Fibroblast of lung (primary cell): ENCODE measurements at regions not wholly inside any gene's neighbourhood (a gene's known extent, or its start where the extent isn't known, plus 50 kb on each side); places are given as distances from the start of the nearest gene placed in this dataset.
A peak's percentile ranks its signal among the peaks of the same experiment; 100 is the strongest.

ENCODE experiments used
- DNase-seq, 2 donors: peaks; one replicate each; pipeline versions ENCODE4 v3.0.0 to v3.0.0-alpha.2; 2010; ENCODE audit warnings: low read depth in 2 of 2
- H2AFZ ChIP-seq: 2 replicates; pipeline ENCODE4 v1.5.1; 2012; ENCODE audit warnings: low read length, control low read depth, inconsistent platforms
- H3K27ac ChIP-seq: 2 replicates; pipeline ENCODE4 v1.5.1; 2011; ENCODE audit warnings: low read length, control low read depth; ENCODE audit not compliant: insufficient read depth
- H3K27me3 ChIP-seq: 2 replicates; pipeline ENCODE4 v1.5.1; 2011; ENCODE audit warnings: mild to moderate bottlenecking, low read length; ENCODE audit not compliant: control insufficient read depth, insufficient read depth
- H3K36me3 ChIP-seq: 2 replicates; pipeline ENCODE4 v1.5.1; 2011; ENCODE audit warnings: low read length; ENCODE audit not compliant: control insufficient read depth, insufficient read depth
- H3K4me1 ChIP-seq: 2 replicates; pipeline ENCODE4 v1.5.1; 2011; ENCODE audit warnings: low read length; ENCODE audit not compliant: control insufficient read depth, insufficient read depth; ENCODE audit errors: extremely low read depth
- H3K4me2 ChIP-seq: 2 replicates; pipeline ENCODE4 v1.5.1; 2011; ENCODE audit warnings: low read length, control low read depth; ENCODE audit not compliant: insufficient read depth; ENCODE audit errors: extremely low read depth
- H3K4me3 ChIP-seq, 4 experiments: fragments of 200-600 bp in 1 of 4; sonication (generic) in 1 of 4; replicated peaks in 1 of 4; 2 replicates each; pipeline ENCODE4 v1.5.1; 2011 to 2016; ENCODE audit warnings: low read length in 4 of 4, low read depth in 3 of 4, mild to moderate bottlenecking in 3 of 4, control low read depth in 2 of 4, inconsistent platforms in 1 of 4, mixed read lengths in 1 of 4; ENCODE audit not compliant: insufficient read depth in 1 of 4; ENCODE audit errors: control extremely low read depth in 1 of 4
- H3K79me2 ChIP-seq: 2 replicates; pipeline ENCODE4 v1.5.1; 2012; ENCODE audit warnings: mild to moderate bottlenecking, low read length, inconsistent platforms; ENCODE audit not compliant: control insufficient read depth, insufficient read depth
- H3K9ac ChIP-seq: 2 replicates; pipeline ENCODE4 v1.5.1; 2011; ENCODE audit warnings: mild to moderate bottlenecking, low read length, control low read depth; ENCODE audit not compliant: insufficient read depth
- H3K9me3 ChIP-seq: 2 replicates; pipeline ENCODE4 v1.5.1; 2012; ENCODE audit warnings: low read depth, low read length; ENCODE audit not compliant: control insufficient read depth, insufficient read depth
- H4K20me1 ChIP-seq: 2 replicates; pipeline ENCODE4 v1.5.1; 2011; ENCODE audit warnings: low read length; ENCODE audit not compliant: control insufficient read depth, insufficient read depth; ENCODE audit errors: extremely low read depth
- CTCF ChIP-seq, 2 donors: IDR thresholded peaks in 1 of 2; conservative IDR thresholded peaks in 1 of 2; 1 replicate in 1 of 2; 2 replicates in 1 of 2; pipeline ENCODE4 v1.5.1; 2011 to 2012; ENCODE audit warnings: low read length in 2 of 2, control low read depth in 1 of 2, inconsistent platforms in 1 of 2, low read depth in 1 of 2, mild to moderate bottlenecking in 1 of 2
- EZH2 ChIP-seq: IDR thresholded peaks from 2 replicates; pipeline ENCODE4 v1.5.1; 2012; ENCODE audit warnings: low read length, control low read depth, mild to moderate bottlenecking; ENCODE audit errors: missing control alignments

- TF ChIP-seq EZH2 (no peak), CTCF (conservative IDR thresholded peaks at IDR 0.05 in 1 of 2, IDR thresholded peaks at IDR 0.05 in 1 of 2; ENCODE audit: low read depth in 1 of 2, low read length in 2 of 2) (no peak)
- no peak overlapping the region for H3K4me2 ChIP-seq
- no peaks in the 10 kb centered on the region for H3K4me1 ChIP-seq
- H3K9me3 ChIP-seq = no peaks in the 10 kb centered on the region
- no peaks in the 10 kb centered on the region for H4K20me1 ChIP-seq
- no peak for DNase-seq
- no peak overlapping the region for H3K4me3 ChIP-seq
- peaks cover 2% of the 10 kb centered on the region for H3K27me3 ChIP-seq
- H3K79me2 ChIP-seq = no peaks in the 10 kb centered on the region
- H3K27ac ChIP-seq = no peak overlapping the region
- H2AFZ ChIP-seq = no peak overlapping the region
- H3K9ac ChIP-seq = no peak overlapping the region
- no peaks in the 10 kb centered on the region for H3K36me3 ChIP-seq
These were observed 113.3 kb downstream of the RPS12 start for GRCh38 chr6:132927713-132928112.

- Histone ChIP-seq H3K79me2 (no peaks in the 10 kb centered on the region), H3K9ac (no peak overlapping the region), H3K27me3 (peaks cover 2% of the 10 kb centered on the region), H3K27ac (no peak overlapping the region), H3K4me2 (no peak overlapping the region), H3K4me1 (no peaks in the 10 kb centered on the region), H3K36me3 (no peaks in the 10 kb centered on the region), H3K4me3 (no peak overlapping the region), H3K9me3 (no peaks in the 10 kb centered on the region), H2AFZ (no peak overlapping the region), H4K20me1 (no peaks in the 10 kb centered on the region)
- TF ChIP-seq EZH2 = no peak
- TF ChIP-seq CTCF (conservative IDR thresholded peaks at IDR 0.05 in 1 of 2, IDR thresholded peaks at IDR 0.05 in 1 of 2; ENCODE audit: low read depth in 1 of 2, low read length in 2 of 2) = no peak
- peak; percentile 26 to 39 for DNase-seq
These were observed 114.8 kb downstream of the RPS12 start for GRCh38 chr6:132929141-132929540.

GRCh38 chr6:132931313-132931712 is 116.9 kb downstream of the RPS12 start:
- no peaks in the 10 kb centered on the region for H3K9me3 ChIP-seq
- no peak overlapping the region for H3K9ac ChIP-seq
- no peaks in the 10 kb centered on the region for H3K4me1 ChIP-seq
- no peak overlapping the region for H2AFZ ChIP-seq
- TF ChIP-seq EZH2 (no peak), CTCF (conservative IDR thresholded peaks at IDR 0.05 in 1 of 2, IDR thresholded peaks at IDR 0.05 in 1 of 2; ENCODE audit: low read depth in 1 of 2, low read length in 2 of 2) (no peak)
- H3K4me3 ChIP-seq = no peak overlapping the region
- H3K36me3 ChIP-seq = no peaks in the 10 kb centered on the region
- no peaks in the 10 kb centered on the region for H4K20me1 ChIP-seq
- peaks cover 2% of the 10 kb centered on the region for H3K27me3 ChIP-seq
- no peak overlapping the region for H3K27ac ChIP-seq
- DNase-seq = no peak
- no peaks in the 10 kb centered on the region for H3K79me2 ChIP-seq
- no peak overlapping the region for H3K4me2 ChIP-seq
